HG02885 (cell line): ENCODE measurements at regions not wholly inside any gene's neighbourhood (a gene's known extent, or its start where the extent isn't known, plus 50 kb on each side); places are given as distances from the start of the nearest gene placed in this dataset.
"Not testable (repeated sequence)": the region's sequence is repeated elsewhere in the genome, so short reads cannot be mapped to it uniquely, and the experiment has no call there.

Experiments used
- ATAC-seq: cut with Tn5 transposase; IDR thresholded peaks from one replicate; pipeline ENCODE4 v1.9.1; 2021; ENCODE audit warnings: mild to moderate bottlenecking; ENCODE audit not compliant: unreplicated experiment, poor library complexity

DNA sequence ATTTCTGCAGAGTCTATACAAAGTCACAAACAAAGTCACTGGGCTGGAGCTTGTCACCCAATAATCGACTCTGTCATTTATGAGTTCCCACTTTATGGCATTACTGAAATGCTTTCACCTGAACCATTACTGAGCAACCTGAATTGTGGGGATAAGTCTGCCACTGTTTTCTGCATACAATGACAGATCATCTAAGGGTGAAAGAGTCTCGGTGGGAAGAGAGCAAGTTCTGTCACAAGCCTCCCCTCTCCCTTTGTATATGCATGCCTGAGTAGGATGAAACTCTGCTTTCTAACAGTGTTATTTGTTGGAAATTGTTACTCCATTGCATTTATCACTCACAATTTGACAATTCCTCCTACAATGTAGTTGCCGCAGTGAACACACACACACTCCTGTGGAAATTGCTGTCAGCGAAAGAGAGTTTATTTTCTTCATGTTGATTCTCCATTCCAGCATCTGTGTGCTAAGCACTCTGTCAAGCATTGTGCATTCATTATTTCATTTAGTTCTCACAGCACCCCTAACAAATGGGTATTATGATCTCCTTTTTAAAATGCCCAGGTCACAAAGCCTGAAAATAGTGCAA is 1732.4 kb upstream of the CDH6 start:
- no peak for ATAC-seq

- ATAC-seq: not testable (repeated sequence)
Observed at GRCh38 chr5:29451004-29451403, 1742.5 kb upstream of the CDH6 start.

DNA sequence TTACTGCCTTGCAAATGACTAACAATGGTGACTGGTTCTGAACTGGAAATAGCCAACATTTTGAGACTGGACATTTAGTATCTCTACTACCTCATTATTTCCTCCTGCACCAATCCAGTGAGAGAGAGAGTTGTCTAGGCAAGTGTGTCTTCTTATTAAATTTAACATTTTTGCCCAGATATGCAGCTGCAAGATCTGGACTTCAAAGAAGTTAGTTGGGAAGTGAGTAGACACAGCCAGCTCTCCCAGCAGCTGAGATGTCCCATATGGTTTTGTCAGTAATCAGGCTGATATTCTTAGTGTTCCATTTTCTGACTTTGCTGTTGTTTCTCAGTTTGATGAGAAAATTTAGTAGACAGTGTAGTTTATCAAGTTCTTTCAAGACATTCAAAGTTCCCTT is 1778.8 kb upstream of the CDH6 start:
- ATAC-seq: no peak

DNA sequence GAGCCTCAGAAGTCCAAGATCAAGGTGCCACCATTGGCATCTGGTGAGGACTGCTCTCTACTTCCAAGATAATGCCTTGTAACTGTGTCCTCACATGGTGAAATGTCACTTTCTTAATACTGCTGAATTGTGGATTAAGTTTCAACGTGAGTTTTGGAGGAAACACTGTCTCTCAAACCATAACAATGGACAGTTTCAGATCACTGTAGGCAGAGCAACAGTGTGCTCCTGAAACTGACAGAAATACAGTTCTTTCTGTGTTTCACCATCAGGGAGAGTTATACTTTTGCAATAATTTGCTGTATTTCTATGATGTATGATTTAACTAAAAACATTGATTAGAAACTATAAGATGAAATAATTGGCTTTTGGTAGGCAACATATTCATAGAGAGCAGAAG is 1780.5 kb upstream of the CDH6 start:
- ATAC-seq: no peak

DNA sequence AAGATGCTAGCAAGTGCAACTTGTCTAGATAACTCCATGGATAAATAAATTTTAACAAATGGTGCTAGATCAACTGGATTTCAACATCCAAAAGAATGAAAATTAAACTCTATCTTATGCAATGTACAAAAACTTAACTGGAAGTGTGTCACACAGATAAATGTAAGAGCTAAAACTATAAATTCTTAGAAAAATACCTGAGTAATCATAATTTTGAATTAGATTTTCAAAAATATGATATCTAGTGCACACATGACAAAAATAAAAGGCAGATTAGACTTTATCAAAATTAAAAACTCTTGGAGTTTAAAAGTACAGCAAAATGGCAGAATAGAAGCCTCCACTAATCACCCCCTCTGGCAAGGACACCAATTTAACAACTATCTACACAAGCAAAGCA is 1791.2 kb upstream of the CDH6 start:
- ATAC-seq: no peak

DNA sequence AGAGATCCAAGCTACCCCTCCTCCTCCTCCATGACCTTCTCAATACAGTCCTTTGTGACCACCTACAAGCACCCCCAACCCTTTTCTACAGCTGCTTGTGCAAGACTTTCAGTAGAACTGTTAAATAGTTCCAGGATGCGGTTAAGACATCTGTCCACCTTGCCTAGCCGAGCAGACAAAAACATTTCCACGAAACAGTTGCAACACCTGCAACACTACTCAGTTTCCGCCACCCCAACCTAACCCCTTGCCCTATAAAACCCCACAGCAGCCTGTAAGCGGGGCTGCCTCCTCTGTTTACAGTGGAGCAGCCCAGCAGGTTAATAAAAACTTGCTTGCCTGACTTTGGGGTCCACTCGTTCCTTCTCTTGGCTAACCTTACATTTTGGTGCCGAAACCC is 1803.5 kb upstream of the CDH6 start:
- ATAC-seq: no peak

GRCh38 chr5:29387384-29387783 is 1806.1 kb upstream of the CDH6 start:
- ATAC-seq: no peak

GRCh38 chr5:29382780-29383179 is 1810.7 kb upstream of the CDH6 start:
- ATAC-seq: no peak

GRCh38 chr5:29380029-29380428 is 1813.5 kb upstream of the CDH6 start:
- no peak for ATAC-seq

DNA sequence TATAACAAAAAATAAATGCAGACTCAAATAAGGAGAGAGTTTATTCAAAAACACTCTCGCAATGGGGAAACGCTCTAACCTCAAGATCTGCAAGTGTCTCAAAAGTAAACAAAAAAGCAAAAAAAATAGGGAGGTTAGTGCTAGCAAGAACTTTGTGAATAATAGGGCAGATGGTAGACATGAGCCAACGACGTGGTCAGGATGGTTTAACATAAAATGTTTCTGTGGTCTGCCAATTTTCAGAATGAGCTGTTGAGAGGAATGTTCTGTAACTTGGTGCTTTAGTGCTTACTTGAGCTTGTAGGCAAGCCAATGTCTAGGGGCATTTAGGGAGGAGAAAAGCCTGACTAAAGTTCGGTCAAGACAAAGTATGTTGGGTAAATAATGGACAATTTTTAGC is 1813.9 kb upstream of the CDH6 start:
- no peak for ATAC-seq

- no peak for ATAC-seq
Observed at GRCh38 chr5:29378104-29378503, 1815.4 kb upstream of the CDH6 start.

- no peak for ATAC-seq
Observed at GRCh38 chr5:29370248-29370647, 1823.2 kb upstream of the CDH6 start.

GRCh38 chr5:29367176-29367833 is 1826.2 kb upstream of the CDH6 start:
- no peak for ATAC-seq

- no peak for ATAC-seq
Observed at GRCh38 chr5:29351170-29351569, 1842.3 kb upstream of the CDH6 start.

DNA sequence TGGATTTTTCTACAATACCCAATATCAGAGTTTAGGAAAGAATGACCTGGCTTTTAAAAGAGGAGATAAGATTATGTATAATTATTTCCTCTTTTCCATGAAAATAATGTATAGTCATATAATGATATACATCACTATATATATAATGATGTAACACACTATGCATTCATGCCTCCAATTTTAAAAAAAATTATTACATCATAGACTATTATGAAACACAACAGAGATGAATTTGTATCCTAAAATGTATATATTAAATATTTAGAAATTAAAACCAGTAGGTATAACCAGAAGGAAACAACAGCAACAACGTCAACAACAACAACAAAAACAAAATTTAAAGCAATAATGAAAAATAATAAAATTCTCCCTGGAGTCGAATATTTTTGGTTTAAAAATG is 1856.5 kb upstream of the CDH6 start:
- no peak for ATAC-seq

GRCh38 chr5:29321591-29321990 is 1871.9 kb upstream of the CDH6 start:
- no peak for ATAC-seq

GRCh38 chr5:29309359-29309758 is 1884.1 kb upstream of the CDH6 start:
- ATAC-seq: no peak

GRCh38 chr5:29307478-29307877 is 1886.0 kb upstream of the CDH6 start:
- ATAC-seq: no peak

DNA sequence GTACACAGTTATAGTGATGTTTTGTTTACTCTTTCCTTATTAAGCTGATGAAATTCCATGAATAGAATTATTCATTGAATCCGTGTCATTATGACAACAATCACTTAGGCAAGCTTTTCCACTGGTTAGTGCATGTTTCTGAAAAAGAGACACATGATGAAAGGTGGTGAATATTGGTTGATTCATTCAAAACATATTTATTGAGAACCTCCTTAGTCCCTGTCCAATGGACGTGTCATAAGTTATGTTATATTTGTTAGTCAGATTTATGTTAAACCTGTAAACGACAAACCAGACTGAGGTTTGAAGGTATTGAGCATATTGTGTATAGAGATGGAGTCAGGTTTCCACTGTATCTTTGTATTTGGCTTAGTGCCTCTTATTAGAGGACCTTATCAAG is 1888.9 kb upstream of the CDH6 start:
- ATAC-seq: no peak

GRCh38 chr5:29296548-29296947 is 1896.9 kb upstream of the CDH6 start:
- ATAC-seq: no peak

- ATAC-seq: no peak
Observed at GRCh38 chr5:29277642-29278041, 1915.8 kb upstream of the CDH6 start.

DNA sequence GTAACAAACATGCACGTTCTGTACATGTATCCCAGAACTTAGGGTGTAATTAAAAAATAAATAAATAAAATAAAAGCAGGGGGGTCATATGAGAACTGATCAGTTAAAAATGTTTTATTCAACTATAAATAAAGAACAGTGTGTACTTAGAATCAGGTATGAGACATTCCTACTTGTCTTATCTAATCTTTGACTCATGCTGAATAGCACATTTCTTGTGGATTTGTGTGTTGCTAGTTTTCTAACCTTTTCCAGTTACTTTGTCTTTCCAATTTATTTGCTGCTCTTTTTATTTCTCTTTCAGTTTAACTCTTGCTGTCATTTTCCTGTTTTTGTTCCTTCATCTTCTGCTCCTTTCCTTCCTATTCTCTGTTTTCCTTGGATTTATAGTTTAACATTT is 1917.1 kb upstream of the CDH6 start:
- no peak for ATAC-seq
